H1 (cell line): ENCODE measurements at regions not wholly inside any gene's neighbourhood (a gene's known extent, or its start where the extent isn't known, plus 50 kb on each side); places are given as distances from the start of the nearest gene placed in this dataset.

ENCODE experiments used
- CHD1 ChIP-seq: IDR thresholded peaks from 2 replicates; pipeline ENCODE4 v1.6.1; 2012; ENCODE audit warnings: low read depth, low read length, improper control_type of control experiment
- EGR1 ChIP-seq: IDR thresholded peaks from 2 replicates; pipeline ENCODE4 v1.6.1; 2011; ENCODE audit warnings: low read depth, low read length, borderline replicate concordance
- JUN ChIP-seq: IDR thresholded peaks from 2 replicates; pipeline ENCODE4 v1.6.1; 2011; ENCODE audit warnings: low read depth, mild to moderate bottlenecking, improper control_type of control experiment, low read length
- JUND ChIP-seq: IDR thresholded peaks from 2 replicates; pipeline ENCODE4 v1.6.1; 2011; ENCODE audit warnings: mild to moderate bottlenecking, improper control_type of control experiment, low read length
- KDM1A ChIP-seq: fragments of 200-600, 300-600 bp; sonication (generic); IDR thresholded peaks from 2 replicates; pipeline ENCODE4 v1.7.1; 2016; ENCODE audit warnings: mild to moderate bottlenecking, low read length, borderline replicate concordance
- POLR2AphosphoS5 ChIP-seq: IDR thresholded peaks from 2 replicates; pipeline ENCODE4 v1.6.1; 2011; ENCODE audit warnings: low read depth, low read length
- RNF2 ChIP-seq: fragments of 200-900, 300-1000 bp; sonication (generic); IDR thresholded peaks from 2 replicates; pipeline ENCODE4 v1.7.1; 2016; ENCODE audit warnings: borderline replicate concordance, low read depth, mild to moderate bottlenecking, antibody characterized with exemption, low read length; ENCODE audit not compliant: poor library complexity, severe bottlenecking; ENCODE audit errors: missing control alignments
- TAF1 ChIP-seq: IDR thresholded peaks from 2 replicates; pipeline ENCODE4 v1.6.1; 2011; ENCODE audit warnings: mild to moderate bottlenecking, low read depth, low read length
- TCF12 ChIP-seq: IDR thresholded peaks from 2 replicates; pipeline ENCODE4 v1.6.1; 2011; ENCODE audit warnings: low read depth, mild to moderate bottlenecking, low read length

DNA sequence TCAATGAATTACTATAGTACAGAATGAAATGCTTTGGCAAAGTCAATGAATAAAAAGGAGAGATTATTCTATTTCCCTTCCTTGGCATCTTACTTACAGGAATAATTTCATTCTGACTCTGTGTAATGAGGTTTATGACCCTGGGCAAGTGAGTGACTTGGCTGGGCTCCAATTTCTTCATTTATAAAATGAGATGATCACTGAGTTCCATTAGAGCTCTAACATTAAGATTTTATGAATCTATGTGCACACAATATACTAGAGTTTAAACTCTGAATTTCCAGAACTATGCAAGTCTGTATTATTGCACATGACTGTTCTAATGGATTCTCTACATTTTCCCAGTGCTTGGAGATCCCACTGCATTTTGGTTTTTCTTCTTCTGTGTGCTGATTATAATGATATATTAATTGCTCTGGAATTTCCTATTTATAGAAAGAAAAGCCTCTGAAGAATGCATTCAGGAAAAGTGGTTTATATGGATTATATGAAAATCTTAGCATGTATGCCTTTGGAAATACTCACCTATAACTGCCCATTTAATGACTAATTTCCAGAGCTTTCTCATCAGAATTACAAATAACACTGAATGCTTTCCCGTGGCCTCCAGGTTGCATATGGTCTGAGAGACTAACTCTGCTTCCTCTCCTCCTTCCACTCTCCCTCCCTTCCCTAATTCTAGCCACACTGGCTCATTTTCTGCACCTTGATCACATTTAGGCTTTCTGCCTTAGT lies 97.4 kb upstream of the CHRM3 start (continued):
- no peak for TF ChIP-seq RNF2
- no peak for TF ChIP-seq JUN
- no peak for TF ChIP-seq EGR1
- no peak for TF ChIP-seq TCF12
- TF ChIP-seq KDM1A: no peak
- no peak for TF ChIP-seq TAF1
- no peak for TF ChIP-seq JUND
- no peak for TF ChIP-seq CHD1
- no peak for TF ChIP-seq POLR2AphosphoS5
- TF ChIP-seq, all 59 proteins: peak for 0
